ENCODE measurements at regions not wholly inside any gene's neighbourhood (a gene's known extent, or its start where the extent isn't known, plus 50 kb on each side); places are given as distances from the start of the nearest gene placed in this dataset.

- TF ChIP-seq CTCF (IDR thresholded peaks at IDR 0.05; ENCODE audit: control extremely low read depth, extremely low read depth, low read depth, missing control alignments): no peak
- ChIA-PET CTCF (no interaction called here), POLR2A (no interaction called here)
- no peak for DNase-seq (ENCODE audit: extremely low spot score)
Observed at GRCh38 chr1:195941314-195941713, 666.9 kb downstream of the KCNT2 start.

GRCh38 chr1:195939844-195940243 lies 668.4 kb downstream of the KCNT2 start:
- no peak for DNase-seq (ENCODE audit: extremely low spot score)
- TF ChIP-seq CTCF (IDR thresholded peaks at IDR 0.05; ENCODE audit: control extremely low read depth, extremely low read depth, low read depth, missing control alignments): no peak
- CTCF ChIA-PET: interaction anchor here (0.9 to 2.3 kb wide), 2 partner anchors 9 to 27 kb away, joined by 3 to 6 read pairs; no protein-coding TSS in a partner anchor
- POLR2A ChIA-PET: no interaction called here

GRCh38 chr1:195934817-195935553 lies 673.3 kb downstream of the KCNT2 start:
- DNase-seq (ENCODE audit: extremely low spot score): no peak
- ChIA-PET POLR2A (no interaction called here), CTCF (interaction anchor here (0.9 to 1.8 kb wide), 3 partner anchors 12 to 23 kb away, joined by 3 to 6 read pairs (median 4); no protein-coding TSS in a partner anchor)
- TF ChIP-seq CTCF (IDR thresholded peaks at IDR 0.05; ENCODE audit: control extremely low read depth, extremely low read depth, low read depth, missing control alignments): no peak

GRCh38 chr1:195933835-195934234 lies 674.4 kb downstream of the KCNT2 start:
- POLR2A ChIA-PET: no interaction called here
- DNase-seq (ENCODE audit: extremely low spot score): no peak
- TF ChIP-seq CTCF (IDR thresholded peaks at IDR 0.05; ENCODE audit: control extremely low read depth, extremely low read depth, low read depth, missing control alignments): no peak
- CTCF ChIA-PET: interaction anchor here (2.1 kb wide), 1 partner anchor 13 kb away, joined by 6 read pairs; no protein-coding TSS in a partner anchor

DNA sequence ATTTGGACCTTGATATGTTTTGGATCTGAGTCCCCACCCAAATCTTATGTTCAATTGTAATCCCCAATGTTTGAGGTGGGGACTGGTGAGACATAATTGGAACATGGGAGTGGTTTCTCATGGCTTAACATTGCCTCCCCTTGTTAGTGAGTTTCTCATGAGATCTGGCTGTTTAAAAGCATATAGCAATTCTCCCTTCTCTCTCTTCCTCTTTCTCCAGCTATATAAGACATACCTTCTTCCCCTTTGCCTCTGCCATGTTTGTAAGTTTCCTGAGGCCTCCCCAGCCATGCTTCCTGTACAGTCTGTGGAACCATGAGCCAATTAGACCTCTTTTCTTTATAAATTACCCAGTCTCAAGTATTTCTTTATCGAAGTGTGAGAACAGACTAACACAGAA lies 692.4 kb downstream of the KCNT2 start:
- ChIA-PET CTCF (interaction anchor here (1.6 kb wide), 1 partner anchor 29 kb away, joined by 3 read pairs; no protein-coding TSS in a partner anchor), POLR2A (no interaction called here)
- no peak for TF ChIP-seq CTCF (IDR thresholded peaks at IDR 0.05; ENCODE audit: control extremely low read depth, extremely low read depth, low read depth, missing control alignments)
- DNase-seq (ENCODE audit: extremely low spot score): no peak

- CTCF ChIA-PET: interaction anchor here (2.1 kb wide), 1 partner anchor 9 kb away, joined by 5 read pairs; no protein-coding TSS in a partner anchor
- POLR2A ChIA-PET: no interaction called here
- no peak for TF ChIP-seq CTCF (IDR thresholded peaks at IDR 0.05; ENCODE audit: control extremely low read depth, extremely low read depth, low read depth, missing control alignments)
- no peak for DNase-seq (ENCODE audit: extremely low spot score)
Observed at GRCh38 chr1:195909061-195909460, 699.2 kb downstream of the KCNT2 start.

Data from GM10248 (cell line).